ENCODE measurements at regions not wholly inside any gene's neighbourhood (a gene's known extent, or its start where the extent isn't known, plus 50 kb on each side); places are given as distances from the start of the nearest gene placed in this dataset.
A peak's percentile ranks its signal among the peaks of the same experiment; 100 is the strongest.

GRCh38 chr6:14584450-14584849, 466.9 kb downstream of the CD83 start:
- no peak for TF ChIP-seq CTCF (IDR thresholded peaks at IDR 0.05; ENCODE audit: insufficient read depth, low read depth, low read length, missing control alignments)
- DNase-seq (ENCODE audit: low read depth) = no peak
- no peak overlapping the region for H3K4me3 ChIP-seq (ENCODE audit: low read length)

DNA sequence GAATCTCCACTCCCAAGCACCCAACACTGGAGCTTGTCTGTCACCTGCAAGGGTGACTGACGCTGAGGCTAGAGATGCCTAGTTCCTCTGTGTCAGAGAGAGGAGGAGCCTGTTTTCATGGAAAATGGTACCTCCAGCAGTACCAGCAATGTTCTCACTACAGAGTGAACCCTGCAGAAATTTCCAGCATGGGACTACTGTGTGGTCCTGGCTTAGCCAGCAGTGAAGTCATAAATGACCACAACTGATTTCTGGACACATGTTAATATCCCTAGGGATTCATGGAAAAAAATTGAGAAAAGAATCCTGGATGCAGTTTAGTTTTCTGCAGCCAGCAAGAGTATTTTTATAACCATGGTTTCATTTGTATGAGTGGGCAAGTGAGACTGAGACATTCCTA, 468.1 kb downstream of the CD83 start:
- DNase-seq (ENCODE audit: low read depth) = no peak
- TF ChIP-seq CTCF (IDR thresholded peaks at IDR 0.05; ENCODE audit: insufficient read depth, low read depth, low read length, missing control alignments) = no peak
- H3K4me3 ChIP-seq (ENCODE audit: low read length) = no peak overlapping the region

DNA sequence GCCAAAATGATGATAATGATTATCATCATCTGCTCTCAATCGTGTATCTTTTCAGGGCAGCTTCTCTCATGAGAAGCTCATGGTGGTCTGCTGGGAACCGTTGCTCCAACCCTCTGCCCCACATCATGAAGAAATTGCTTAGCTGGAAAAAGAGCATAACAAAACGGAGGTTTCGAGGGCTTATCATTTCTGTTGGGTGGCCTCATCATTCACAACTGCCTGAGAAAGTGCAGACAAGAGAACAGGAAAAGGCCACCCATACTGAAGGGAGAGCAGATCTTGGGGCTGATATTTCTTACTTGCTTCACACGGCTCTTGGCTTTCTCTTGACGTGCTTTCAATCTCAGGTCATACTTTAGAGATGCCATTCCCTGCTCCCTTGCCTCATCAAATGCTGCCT, 471.6 kb downstream of the CD83 start:
- H3K4me3 ChIP-seq (ENCODE audit: low read length) = no peak overlapping the region
- no peak for TF ChIP-seq CTCF (IDR thresholded peaks at IDR 0.05; ENCODE audit: insufficient read depth, low read depth, low read length, missing control alignments)
- no peak for DNase-seq (ENCODE audit: low read depth)

GRCh38 chr6:14590586-14590985, 473.0 kb downstream of the CD83 start:
- H3K4me3 ChIP-seq (ENCODE audit: low read length) = no peak overlapping the region
- DNase-seq (ENCODE audit: low read depth) = no peak
- TF ChIP-seq CTCF (IDR thresholded peaks at IDR 0.05; ENCODE audit: insufficient read depth, low read depth, low read length, missing control alignments) = no peak

DNA sequence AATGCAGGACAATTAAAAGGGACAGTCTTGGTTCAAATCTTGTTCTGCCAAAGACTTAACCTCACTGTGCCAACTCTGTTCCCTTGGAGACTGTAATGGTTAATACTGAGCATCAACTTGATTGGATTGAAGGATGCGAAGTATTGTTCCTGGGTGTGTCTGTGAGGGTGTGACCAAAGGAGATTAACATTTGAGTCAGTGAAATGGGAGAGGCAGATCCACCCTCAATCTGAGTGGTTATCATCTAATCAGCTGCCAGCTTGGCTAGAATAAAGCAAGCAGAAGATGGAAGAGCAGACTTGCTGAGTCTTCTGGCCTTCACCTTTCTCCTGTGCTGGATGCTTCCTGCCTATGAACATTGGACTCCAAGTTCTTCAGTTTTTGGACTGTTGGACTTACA, 474.4 kb downstream of the CD83 start:
- no peak overlapping the region for H3K4me3 ChIP-seq (ENCODE audit: low read length)
- peak; percentile 20 for DNase-seq (ENCODE audit: low read depth)
- TF ChIP-seq CTCF (IDR thresholded peaks at IDR 0.05; ENCODE audit: insufficient read depth, low read depth, low read length, missing control alignments) = no peak

DNA sequence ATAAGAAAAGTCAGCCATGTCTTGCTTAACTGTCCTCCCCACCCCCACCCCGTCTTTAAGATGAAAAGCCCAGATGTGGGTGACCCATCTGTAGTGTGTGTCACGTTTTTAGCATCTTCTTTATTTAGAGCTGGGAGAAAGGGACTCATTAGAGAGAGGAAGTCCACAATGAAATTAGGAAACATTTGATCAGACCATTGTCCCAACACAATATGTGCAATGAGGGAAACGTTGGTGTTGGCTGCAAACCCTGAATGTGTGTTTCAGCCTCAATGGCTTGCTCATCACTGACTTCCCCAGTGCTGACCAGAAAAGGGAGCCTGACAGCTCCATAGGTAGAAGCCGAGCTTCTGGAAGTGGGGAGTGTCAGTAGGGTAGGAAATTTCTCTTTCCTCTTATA, 475.7 kb downstream of the CD83 start:
- no peak for DNase-seq (ENCODE audit: low read depth)
- TF ChIP-seq CTCF (IDR thresholded peaks at IDR 0.05; ENCODE audit: insufficient read depth, low read depth, low read length, missing control alignments) = no peak
- no peak overlapping the region for H3K4me3 ChIP-seq (ENCODE audit: low read length)

DNA sequence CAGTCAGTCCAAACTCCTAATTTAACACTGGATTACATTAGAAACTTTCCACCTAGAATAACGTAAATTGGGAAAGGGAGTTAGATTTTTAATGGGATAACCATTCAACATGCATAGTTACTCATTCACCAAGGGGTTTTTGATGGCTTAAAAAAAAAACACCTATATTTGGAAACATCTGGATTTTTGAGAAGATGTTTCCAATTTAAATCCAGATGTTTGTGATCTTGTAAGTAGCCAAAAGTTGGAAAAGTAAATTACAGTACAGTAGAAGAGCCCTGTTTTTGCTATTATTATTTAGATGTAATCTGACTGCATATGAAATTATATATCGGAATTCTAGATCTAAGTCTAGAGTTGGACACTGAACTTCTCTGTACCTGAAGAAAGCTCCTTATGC, 478.2 kb downstream of the CD83 start:
- no peak for DNase-seq (ENCODE audit: low read depth)
- no peak overlapping the region for H3K4me3 ChIP-seq (ENCODE audit: low read length)
- TF ChIP-seq CTCF (IDR thresholded peaks at IDR 0.05; ENCODE audit: insufficient read depth, low read depth, low read length, missing control alignments) = no peak
